ENCODE measurements at regions not wholly inside any gene's neighbourhood (a gene's known extent, or its start where the extent isn't known, plus 50 kb on each side); places are given as distances from the start of the nearest gene placed in this dataset.
A peak's percentile ranks its signal among the peaks of the same experiment; 100 is the strongest.

- no peak overlapping the region for H3K4me3 Mint-ChIP-seq
- peaks cover 10% of the 10 kb centered on the region for H3K27me3 Mint-ChIP-seq (ENCODE audit: low read depth)
- H3K36me3 Mint-ChIP-seq (ENCODE audit: low read depth) = no peaks in the 10 kb centered on the region
Observed at GRCh38 chr14:70269582-70269981, 80.8 kb upstream of the SLC8A3 start.

GRCh38 chr14:70268760-70269159 is 80.0 kb upstream of the SLC8A3 start:
- no peak for TF ChIP-seq CTCF (IDR thresholded peaks at IDR 0.05; ENCODE audit: unreplicated experiment in 3 of 3)
- Mint-ChIP-seq H3K9me3 (no peaks in the 10 kb centered on the region), H3K4me1 (no peaks in the 10 kb centered on the region)

More at GRCh38 chr14:70269582-70269981, 80.8 kb upstream of the SLC8A3 start:
- Mint-ChIP-seq H3K9me3 (no peaks in the 10 kb centered on the region), H3K4me1 (no peaks in the 10 kb centered on the region), H3K27ac (no peak overlapping the region)
- no peak for TF ChIP-seq CTCF (IDR thresholded peaks at IDR 0.05; ENCODE audit: unreplicated experiment in 3 of 3)

GRCh38 chr14:70266157-70266556 is 77.4 kb upstream of the SLC8A3 start:
- H3K36me3 Mint-ChIP-seq (ENCODE audit: low read depth) = no peaks in the 10 kb centered on the region
- no peaks in the 10 kb centered on the region for H3K4me1 Mint-ChIP-seq
- TF ChIP-seq CTCF (IDR thresholded peaks at IDR 0.05; ENCODE audit: unreplicated experiment in 3 of 3) = no peak

More at GRCh38 chr14:70268760-70269159, 80.0 kb upstream of the SLC8A3 start:
- no peak overlapping the region for H3K27ac Mint-ChIP-seq
- no peaks in the 10 kb centered on the region for H3K36me3 Mint-ChIP-seq (ENCODE audit: low read depth)
- H3K27me3 Mint-ChIP-seq (ENCODE audit: low read depth) = peaks cover 7% of the 10 kb centered on the region
- no peak overlapping the region for H3K4me3 Mint-ChIP-seq

GRCh38 chr14:70265422-70265821 is 76.7 kb upstream of the SLC8A3 start:
- H3K36me3 Mint-ChIP-seq (ENCODE audit: low read depth) = no peaks in the 10 kb centered on the region
- H3K4me1 Mint-ChIP-seq = no peaks in the 10 kb centered on the region
- H3K27ac Mint-ChIP-seq = no peak overlapping the region

More at GRCh38 chr14:70266157-70266556, 77.4 kb upstream of the SLC8A3 start:
- no peak overlapping the region for H3K4me3 Mint-ChIP-seq
- H3K27ac Mint-ChIP-seq = no peak overlapping the region
- H3K9me3 Mint-ChIP-seq = no peaks in the 10 kb centered on the region
- peaks cover 10% of the 10 kb centered on the region for H3K27me3 Mint-ChIP-seq (ENCODE audit: low read depth)

GRCh38 chr14:70259420-70259819 is 70.7 kb upstream of the SLC8A3 start:
- Mint-ChIP-seq H3K27ac (no peak overlapping the region), H3K9me3 (no peaks in the 10 kb centered on the region), H3K4me1 (no peaks in the 10 kb centered on the region), H3K4me3 (no peak overlapping the region), H3K36me3 (ENCODE audit: low read depth) (no peaks in the 10 kb centered on the region), H3K27me3 (ENCODE audit: low read depth) (peaks cover 19% of the 10 kb centered on the region)
- no peak for TF ChIP-seq CTCF (IDR thresholded peaks at IDR 0.05; ENCODE audit: unreplicated experiment in 3 of 3)

More at GRCh38 chr14:70265422-70265821, 76.7 kb upstream of the SLC8A3 start:
- Mint-ChIP-seq H3K9me3 (no peaks in the 10 kb centered on the region), H3K4me3 (no peak overlapping the region), H3K27me3 (ENCODE audit: low read depth) (peaks cover 7% of the 10 kb centered on the region)
- no peak for TF ChIP-seq CTCF (IDR thresholded peaks at IDR 0.05; ENCODE audit: unreplicated experiment in 3 of 3)

DNA sequence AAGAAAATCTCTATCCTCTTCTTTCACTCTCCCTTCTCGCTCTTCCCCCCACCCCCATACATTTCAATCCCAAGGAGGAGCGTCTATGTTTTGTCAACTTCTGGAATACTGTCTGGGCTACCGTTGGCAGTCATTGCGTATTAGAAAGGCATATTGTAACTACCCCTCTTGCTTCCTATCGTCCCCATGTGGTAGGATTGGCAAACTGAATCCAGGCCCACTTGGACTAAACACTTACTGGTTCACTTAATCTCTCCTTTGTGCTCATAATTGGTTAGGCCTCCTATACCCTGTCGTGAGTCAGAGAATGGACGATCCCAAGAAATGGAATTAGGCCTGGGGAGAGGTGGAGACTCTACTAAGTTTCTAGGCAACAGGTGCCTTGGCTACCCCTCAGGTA is 68.8 kb upstream of the SLC8A3 start:
- no peaks in the 10 kb centered on the region for H3K9me3 Mint-ChIP-seq
- H3K4me1 Mint-ChIP-seq = no peaks in the 10 kb centered on the region
- no peak overlapping the region for H3K27ac Mint-ChIP-seq
- peak overlapping the region in 1 of 3 experiments; percentile 16 for H3K4me3 Mint-ChIP-seq
- no peak for TF ChIP-seq CTCF (IDR thresholded peaks at IDR 0.05; ENCODE audit: unreplicated experiment in 3 of 3)
- no peaks in the 10 kb centered on the region for H3K36me3 Mint-ChIP-seq (ENCODE audit: low read depth)
- H3K27me3 Mint-ChIP-seq (ENCODE audit: low read depth) = peaks cover 19% of the 10 kb centered on the region

Measured in nephron (organoid).